ENCODE measurements at regions not wholly inside any gene's neighbourhood (a gene's known extent, or its start where the extent isn't known, plus 50 kb on each side); places are given as distances from the start of the nearest gene placed in this dataset.

- no peaks in the 10 kb centered on the region for H3K36me3 ChIP-seq (ENCODE audit: control insufficient read depth in 2 of 4, insufficient read depth in 4 of 4, low read length in 3 of 4)
- H2BK5ac ChIP-seq (ENCODE audit: low read depth, low read length), result no peak overlapping the region
- no peak overlapping the region for H2BK20ac ChIP-seq (ENCODE audit: low read length)
- H4K91ac ChIP-seq (replicated peaks; ENCODE audit: insufficient read length, low read length), result no peak overlapping the region
- no peak overlapping the region for H2AFZ ChIP-seq (ENCODE audit: low read length)
- H3K23me2 ChIP-seq (ENCODE audit: low read depth, low read length), result no peaks in the 10 kb centered on the region
- H2BK12ac ChIP-seq (ENCODE audit: low read depth, low read length), result no peak overlapping the region
- ChIA-PET POLR2A (ENCODE audit: partially characterized antibody) (no interaction called here), CTCF (ENCODE audit: partially characterized antibody) (no interaction called here)
- no peak overlapping the region for H3K14ac ChIP-seq (ENCODE audit: insufficient read length)
- H2BK120ac ChIP-seq (replicated peaks; ENCODE audit: low read depth, low read length), result no peak overlapping the region
- no peaks in the 10 kb centered on the region for H4K20me1 ChIP-seq (replicated peaks in 1 of 2; ENCODE audit: control insufficient read depth in 1 of 2, insufficient read depth in 2 of 2, low read length in 2 of 2)
- H3K18ac ChIP-seq (ENCODE audit: extremely low read depth, low read length), result no peak overlapping the region
- no peaks in the 10 kb centered on the region for H3K4me1 ChIP-seq (replicated peaks in 1 of 4; ENCODE audit: control insufficient read depth in 3 of 4, insufficient read depth in 4 of 4, low read length in 3 of 4)
- H4K8ac ChIP-seq (ENCODE audit: extremely low read depth, insufficient read depth, low read length), result no peak overlapping the region
- no peak overlapping the region for H4K5ac ChIP-seq (ENCODE audit: insufficient read length, low read depth, low read length)
- H3K9ac ChIP-seq (replicated peaks in 1 of 4; ENCODE audit: extremely low read depth in 1 of 4, low read depth in 3 of 4, low read length in 3 of 4), result no peak overlapping the region
- no peaks in the 10 kb centered on the region for H3K27me3 ChIP-seq (replicated peaks in 1 of 4; ENCODE audit: control insufficient read depth in 3 of 4, extremely low read depth in 1 of 4, insufficient read depth in 3 of 4, low read length in 3 of 4)
- H3K4ac ChIP-seq (replicated peaks; ENCODE audit: insufficient read length, low read depth, low read length), result no peak overlapping the region
- no peak overlapping the region for H3K27ac ChIP-seq (ENCODE audit: low read depth, low read length)
- no peak overlapping the region for H3K4me2 ChIP-seq (ENCODE audit: insufficient read depth in 1 of 2, low read depth in 2 of 2, low read length in 2 of 2)
- H3K9me3 ChIP-seq (ENCODE audit: insufficient read depth in 2 of 2, low read depth in 1 of 2, low read length in 1 of 2), result no peaks in the 10 kb centered on the region; a peak in 1 of 4 replicates
- no peak for DNase-seq (ENCODE audit: low read depth in 1 of 2, low spot score in 2 of 2)
- FAIRE-seq, result no peak
- no peak overlapping the region for H3K23ac ChIP-seq (ENCODE audit: insufficient read length)
- no peak overlapping the region for H3K56ac ChIP-seq (replicated peaks; ENCODE audit: insufficient read length, low read depth, low read length)
- H2BK15ac ChIP-seq (ENCODE audit: low read length), result no peak overlapping the region
- no peak overlapping the region for H2AK5ac ChIP-seq (ENCODE audit: low read depth, low read length)
- H3K4me3 ChIP-seq (ENCODE audit: extremely low read depth in 1 of 4, insufficient read depth in 2 of 4, low read depth in 3 of 4, low read length in 4 of 4), result no peak overlapping the region
- 78% methylated on average over 1 of the region's 1 CpG; no CpG with 5 or more reads in 1 of the 2 experiments for WGBS, 2 experiments (ENCODE audit: extremely low coverage in 1 of 2, insufficient coverage in 1 of 2, insufficient read length in 1 of 2, insufficient replicate concordance in 2 of 2, low coverage in 1 of 2, low lambda C conversion rate in 2 of 2, missing lambda C conversion rate in 1 of 2)
- no peaks in the 10 kb centered on the region for H3K79me1 ChIP-seq (ENCODE audit: low read depth, low read length)
- no peaks in the 10 kb centered on the region for H3K79me2 ChIP-seq (ENCODE audit: control insufficient read depth in 1 of 2, insufficient read depth in 2 of 2, low read length in 2 of 2)
- no peak for TF ChIP-seq KDM5A (IDR thresholded peaks at IDR 0.05; ENCODE audit: low read length)
- no peak for TF ChIP-seq BACH1 (IDR thresholded peaks at IDR 0.05; ENCODE audit: low read length)
Measured at GRCh38 chr4:175431694-175432093, 380.4 kb downstream of the GPM6A start.

Data from H1 (cell line).